COLO829 (cell line): ENCODE measurements at regions not wholly inside any gene's neighbourhood (a gene's known extent, or its start where the extent isn't known, plus 50 kb on each side); places are given as distances from the start of the nearest gene placed in this dataset.

Source experiments
- DNase-seq: peaks from one replicate; pipeline ENCODE4 v3.0.0; 2012; ENCODE audit warnings: low spot score

- no peak for DNase-seq
Measured at GRCh38 chr6:14274546-14275492, 157.2 kb downstream of the CD83 start.

GRCh38 chr6:14275493-14275851 is 157.9 kb downstream of the CD83 start:
- no peak for DNase-seq

- DNase-seq = no peak
Measured at GRCh38 chr6:14276071-14276470, 158.5 kb downstream of the CD83 start.

- no peak for DNase-seq
Measured at GRCh38 chr6:14276667-14277404, 159.3 kb downstream of the CD83 start.

GRCh38 chr6:14277405-14277930 is 159.9 kb downstream of the CD83 start:
- no peak for DNase-seq

- no peak for DNase-seq
Measured at GRCh38 chr6:14278006-14278405, 160.4 kb downstream of the CD83 start.

- no peak for DNase-seq
Measured at GRCh38 chr6:14278446-14278845, 160.9 kb downstream of the CD83 start.

- no peak for DNase-seq
Measured at GRCh38 chr6:14280006-14280510, 162.5 kb downstream of the CD83 start.

GRCh38 chr6:14280766-14281293 is 163.3 kb downstream of the CD83 start:
- no peak for DNase-seq

- DNase-seq = no peak
Measured at GRCh38 chr6:14281811-14282660, 164.5 kb downstream of the CD83 start.

GRCh38 chr6:14282854-14283505 is 165.4 kb downstream of the CD83 start:
- no peak for DNase-seq

GRCh38 chr6:14283600-14284235 is 166.1 kb downstream of the CD83 start:
- DNase-seq = no peak

- DNase-seq = no peak
Measured at GRCh38 chr6:14284969-14285590, 167.5 kb downstream of the CD83 start.

GRCh38 chr6:14286144-14286543 is 168.6 kb downstream of the CD83 start:
- DNase-seq = peak; percentile 60

- DNase-seq = no peak
Measured at GRCh38 chr6:14286634-14287428, 169.3 kb downstream of the CD83 start.

GRCh38 chr6:14287707-14288106 is 170.1 kb downstream of the CD83 start:
- DNase-seq = no peak

GRCh38 chr6:14288910-14289309 is 171.3 kb downstream of the CD83 start:
- DNase-seq = no peak

GRCh38 chr6:14290041-14290771 is 172.6 kb downstream of the CD83 start:
- no peak for DNase-seq
